ENCODE measurements at regions not wholly inside any gene's neighbourhood (a gene's known extent, or its start where the extent isn't known, plus 50 kb on each side); places are given as distances from the start of the nearest gene placed in this dataset.
"Not testable (repeated sequence)": the region's sequence is repeated elsewhere in the genome, so short reads cannot be mapped to it uniquely, and the experiment has no call there.

- no peak overlapping the region for H3K27ac Mint-ChIP-seq
- Histone ChIP-seq H3K4me3 (ENCODE audit: low read length) (no peak overlapping the region), H3K36me3 (ENCODE audit: insufficient read depth, low read length) (no peaks in the 10 kb centered on the region), H3K27me3 (ENCODE audit: control insufficient read depth in 1 of 2, insufficient read depth in 2 of 2, low read length in 2 of 2) (no peaks in the 10 kb centered on the region), H3K27ac (ENCODE audit: low read depth in 1 of 2, low read length in 2 of 2) (no peak overlapping the region), H3K9me3 (ENCODE audit: control insufficient read depth in 1 of 2, insufficient read depth in 1 of 2, low read length in 2 of 2) (peaks cover 0 to 6% of the 10 kb centered on the region in 2 experiments), H3K4me1 (ENCODE audit: insufficient read depth, low read length) (no peaks in the 10 kb centered on the region)
- H3K27me3 Mint-ChIP-seq: no peaks in the 10 kb centered on the region
- DNase-seq (no peak), ATAC-seq (ENCODE audit: poor library complexity) (no peak)
- peaks cover 4% of the 10 kb centered on the region for H3K9me3 Mint-ChIP-seq
- ChIA-PET CTCF (no interaction called here), POLR2A (no interaction called here)
- intact Hi-C loops (cut with DNase I, micrococcal nuclease): no loop called here
- no peaks in the 10 kb centered on the region for H3K4me1 Mint-ChIP-seq (ENCODE audit: low read depth)
- no peak overlapping the region for H3K4me3 Mint-ChIP-seq
- no peak for TF ChIP-seq CTCF (IDR thresholded peaks at IDR 0.05)
- no peaks in the 10 kb centered on the region for H3K36me3 Mint-ChIP-seq (ENCODE audit: low read depth)
These were observed 699.1 kb upstream of the ADGRB3 start for GRCh38 chr6:67935976-67936477.

- Histone ChIP-seq H3K4me1 (ENCODE audit: insufficient read depth, low read length) (no peaks in the 10 kb centered on the region), H3K27me3 (ENCODE audit: control insufficient read depth in 1 of 2, insufficient read depth in 2 of 2, low read length in 2 of 2) (no peaks in the 10 kb centered on the region), H3K27ac (ENCODE audit: low read depth in 1 of 2, low read length in 2 of 2) (no peak overlapping the region), H3K9me3 (ENCODE audit: control insufficient read depth in 1 of 2, insufficient read depth in 1 of 2, low read length in 2 of 2) (no peaks in the 10 kb centered on the region), H3K4me3 (ENCODE audit: low read length) (no peak overlapping the region), H3K36me3 (ENCODE audit: insufficient read depth, low read length) (no peaks in the 10 kb centered on the region)
- peaks cover 7% of the 10 kb centered on the region for H3K9me3 Mint-ChIP-seq
- ATAC-seq (ENCODE audit: poor library complexity) (no peak), DNase-seq (peak in 1 of 14 experiments; percentile 0)
- TF ChIP-seq CTCF (IDR thresholded peaks at IDR 0.05): no peak
- H3K27me3 Mint-ChIP-seq: no peaks in the 10 kb centered on the region
- no peak overlapping the region for H3K4me3 Mint-ChIP-seq
- H3K4me1 Mint-ChIP-seq (ENCODE audit: low read depth): no peaks in the 10 kb centered on the region
- intact Hi-C loops (cut with DNase I, micrococcal nuclease): no loop called here
- H3K27ac Mint-ChIP-seq: no peak overlapping the region
- ChIA-PET POLR2A (no interaction called here), CTCF (no interaction called here)
- no peaks in the 10 kb centered on the region for H3K36me3 Mint-ChIP-seq (ENCODE audit: low read depth)
These were observed 701.8 kb upstream of the ADGRB3 start for GRCh38 chr6:67933278-67933677.

GRCh38 chr6:67922588-67922987 lies 712.5 kb upstream of the ADGRB3 start:
- H3K27ac Mint-ChIP-seq; H3K27me3 ChIP-seq (ENCODE audit: control insufficient read depth in 1 of 2, insufficient read depth in 2 of 2, low read length in 2 of 2); H3K4me1 Mint-ChIP-seq (ENCODE audit: low read depth); H3K4me3 ChIP-seq (ENCODE audit: low read length); H3K9me3 ChIP-seq (ENCODE audit: control insufficient read depth in 1 of 2, insufficient read depth in 1 of 2, low read length in 2 of 2); H3K36me3 ChIP-seq (ENCODE audit: insufficient read depth, low read length); DNase-seq; POLR2A ChIA-PET; CTCF ChIA-PET; H3K4me1 ChIP-seq (ENCODE audit: insufficient read depth, low read length); H3K36me3 Mint-ChIP-seq (ENCODE audit: low read depth); H3K27me3 Mint-ChIP-seq; ATAC-seq (ENCODE audit: poor library complexity); H3K27ac ChIP-seq (ENCODE audit: low read depth in 1 of 2, low read length in 2 of 2); H3K4me3 Mint-ChIP-seq; intact Hi-C loops (cut with DNase I, micrococcal nuclease): not testable (repeated sequence)
- peaks cover 14% of the 10 kb centered on the region for H3K9me3 Mint-ChIP-seq

GRCh38 chr6:67920040-67920439 lies 715.0 kb upstream of the ADGRB3 start:
- POLR2A ChIA-PET; intact Hi-C loops (cut with DNase I, micrococcal nuclease); H3K9me3 ChIP-seq (ENCODE audit: control insufficient read depth in 1 of 2, insufficient read depth in 1 of 2, low read length in 2 of 2); H3K9me3 Mint-ChIP-seq; H3K36me3 ChIP-seq (ENCODE audit: insufficient read depth, low read length); H3K4me3 ChIP-seq (ENCODE audit: low read length); H3K4me1 Mint-ChIP-seq (ENCODE audit: low read depth); DNase-seq; H3K27me3 ChIP-seq (ENCODE audit: control insufficient read depth in 1 of 2, insufficient read depth in 2 of 2, low read length in 2 of 2); H3K27me3 Mint-ChIP-seq; H3K27ac ChIP-seq (ENCODE audit: low read depth in 1 of 2, low read length in 2 of 2); ATAC-seq (ENCODE audit: poor library complexity); CTCF ChIA-PET; H3K36me3 Mint-ChIP-seq (ENCODE audit: low read depth); H3K4me3 Mint-ChIP-seq; H3K27ac Mint-ChIP-seq; H3K4me1 ChIP-seq (ENCODE audit: insufficient read depth, low read length): not testable (repeated sequence)
